ENCODE measurements at regions not wholly inside any gene's neighbourhood (a gene's known extent, or its start where the extent isn't known, plus 50 kb on each side); places are given as distances from the start of the nearest gene placed in this dataset.

DNA sequence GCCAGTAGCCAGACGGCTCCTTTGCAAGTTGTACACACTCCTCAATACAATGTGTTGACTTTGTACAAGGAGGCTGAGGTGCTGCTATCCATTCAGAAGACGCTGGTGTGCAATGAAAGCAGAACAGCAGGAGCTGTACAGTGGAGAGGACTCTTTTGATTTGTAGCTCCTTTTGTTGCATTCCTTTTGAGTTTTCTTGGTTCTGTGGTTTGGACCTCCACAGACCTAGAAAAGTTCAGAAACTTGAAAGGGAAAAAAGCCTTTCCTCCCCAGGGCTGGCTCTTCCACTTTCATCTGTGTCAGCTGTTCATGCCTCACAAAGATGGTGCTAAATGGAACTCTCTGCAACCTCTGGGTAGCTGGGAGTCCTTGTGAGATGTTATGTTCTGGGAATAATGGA, 117.4 kb downstream of the MAT2B start:
- DNase-seq (ENCODE audit: low spot score) = no peak

DNA sequence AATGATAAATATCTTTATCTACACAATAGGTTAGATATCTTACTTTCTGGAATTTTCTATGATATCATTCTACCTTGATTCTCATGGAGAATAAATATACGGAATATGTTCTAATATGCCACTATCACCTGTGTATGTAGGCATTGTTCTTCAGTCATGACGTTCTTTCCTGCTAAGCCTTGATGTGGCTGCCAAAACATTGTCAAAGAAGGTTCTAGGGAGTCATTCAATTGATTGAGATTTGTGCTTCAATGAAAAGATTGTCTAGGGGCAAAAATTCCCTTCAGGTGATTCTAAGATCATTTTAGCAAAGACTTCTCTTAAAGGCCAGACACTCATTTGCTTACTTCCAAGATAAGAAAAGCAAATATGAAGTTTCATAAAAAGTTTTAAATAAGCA, 118.1 kb downstream of the MAT2B start:
- no peak for DNase-seq (ENCODE audit: low spot score)

DNA sequence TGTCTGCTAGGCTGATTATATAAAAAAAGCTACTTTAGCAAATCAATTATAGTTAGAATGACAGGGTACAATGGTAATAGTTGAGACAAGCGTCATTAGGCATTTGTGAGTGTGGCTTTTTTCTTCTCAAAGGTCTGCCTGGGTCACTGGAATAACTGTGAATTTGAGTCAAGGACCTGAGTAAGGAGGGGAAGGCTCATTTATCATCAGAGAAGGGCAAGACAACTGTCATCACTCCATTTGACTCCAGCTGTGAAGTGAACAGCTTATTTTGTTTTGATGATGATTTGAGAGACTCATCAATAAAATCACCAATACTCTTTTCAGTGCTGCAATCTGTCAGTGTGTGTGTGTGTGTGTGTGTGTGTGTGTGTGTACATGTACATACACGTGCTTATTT, 118.6 kb downstream of the MAT2B start:
- DNase-seq (ENCODE audit: low spot score) = no peak

DNA sequence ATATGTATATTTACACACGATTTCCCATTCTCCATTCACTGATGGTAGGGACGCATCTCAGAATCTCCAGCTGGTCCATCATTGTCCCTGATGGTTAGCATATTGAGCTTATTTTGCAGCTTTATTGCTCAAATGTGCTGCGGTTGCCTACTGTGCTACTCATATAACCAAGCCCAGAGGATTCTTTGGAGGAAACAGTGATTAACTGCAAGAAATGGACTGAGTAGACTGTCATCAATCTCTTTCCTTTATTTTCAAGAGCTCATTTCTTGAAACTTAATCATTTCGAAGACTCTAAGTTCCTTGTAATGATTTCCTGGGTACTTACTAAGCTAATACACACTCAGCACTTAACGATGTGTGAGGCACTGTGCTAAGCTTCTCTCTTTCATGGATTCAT, 119.0 kb downstream of the MAT2B start:
- no peak for DNase-seq (ENCODE audit: low spot score)

DNA sequence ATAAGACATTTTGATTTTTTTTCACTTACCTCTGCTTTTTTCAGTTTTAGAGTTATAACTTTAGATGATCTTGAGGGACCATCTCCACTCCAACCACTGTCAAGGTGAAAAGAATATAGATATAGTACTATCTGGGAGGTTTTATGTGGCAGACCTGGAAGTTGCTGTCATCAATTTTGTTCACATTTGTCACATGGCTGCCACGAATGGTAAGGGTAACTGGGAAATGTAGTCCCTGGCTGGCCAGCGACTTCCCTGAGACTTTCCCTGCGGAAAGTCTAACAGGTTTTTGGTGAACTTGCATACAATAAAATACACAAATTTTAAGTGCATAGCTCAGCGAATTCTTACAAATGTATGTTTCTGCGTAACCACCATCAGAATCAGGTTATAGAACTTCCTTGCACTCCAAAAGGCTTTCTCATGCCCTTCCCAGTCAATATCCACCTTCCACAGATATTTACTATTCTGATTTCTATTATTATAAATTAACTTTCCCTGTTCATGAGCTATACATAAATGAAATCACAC, 121.5 kb downstream of the MAT2B start:
- DNase-seq (ENCODE audit: low spot score) = no peak

DNA sequence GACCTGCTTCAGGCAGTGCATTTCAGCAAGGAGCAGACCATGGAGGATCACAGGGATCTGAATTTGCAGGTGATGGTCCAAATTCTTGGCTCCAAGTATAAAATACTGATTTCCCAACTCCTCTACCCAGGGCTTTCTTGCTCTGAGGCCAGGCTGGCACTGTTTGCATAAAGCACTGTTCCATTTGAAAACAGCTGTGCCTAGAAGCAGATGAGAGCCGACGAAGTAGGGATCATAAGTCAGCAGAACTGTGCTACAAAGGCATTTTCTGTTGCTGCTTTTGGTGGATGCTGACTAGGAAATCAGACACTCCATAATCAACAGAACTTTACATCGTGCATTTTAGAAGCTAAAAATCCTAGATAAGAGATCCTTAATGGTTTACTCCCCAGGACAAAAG, 126.4 kb downstream of the MAT2B start:
- DNase-seq (ENCODE audit: low spot score) = no peak

DNA sequence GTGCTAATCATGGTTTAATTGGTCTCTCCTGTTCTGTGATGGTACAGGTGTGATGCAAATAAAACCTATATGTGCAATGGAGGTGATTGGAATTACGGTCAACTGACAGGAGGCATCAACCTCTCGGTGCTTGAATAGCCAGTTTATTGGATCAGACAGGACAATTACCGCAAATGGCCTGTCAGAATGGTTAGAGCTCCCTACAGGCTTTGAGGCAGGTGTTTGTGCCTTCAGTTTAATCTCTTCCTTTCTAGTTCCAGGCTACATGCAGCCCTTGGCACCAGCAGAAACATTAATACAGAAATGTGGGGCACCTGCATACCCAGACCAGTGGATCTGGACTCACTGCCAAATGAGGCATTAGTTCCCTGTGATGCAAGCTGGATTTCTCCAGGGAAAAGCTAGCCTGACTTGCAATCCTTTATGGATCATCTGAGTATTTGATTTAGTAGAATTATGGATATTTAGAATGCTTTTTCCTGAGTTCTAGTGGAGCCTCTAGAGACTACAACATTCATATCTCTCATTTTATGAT, 128.6 kb downstream of the MAT2B start:
- DNase-seq (ENCODE audit: low spot score) = no peak

DNA sequence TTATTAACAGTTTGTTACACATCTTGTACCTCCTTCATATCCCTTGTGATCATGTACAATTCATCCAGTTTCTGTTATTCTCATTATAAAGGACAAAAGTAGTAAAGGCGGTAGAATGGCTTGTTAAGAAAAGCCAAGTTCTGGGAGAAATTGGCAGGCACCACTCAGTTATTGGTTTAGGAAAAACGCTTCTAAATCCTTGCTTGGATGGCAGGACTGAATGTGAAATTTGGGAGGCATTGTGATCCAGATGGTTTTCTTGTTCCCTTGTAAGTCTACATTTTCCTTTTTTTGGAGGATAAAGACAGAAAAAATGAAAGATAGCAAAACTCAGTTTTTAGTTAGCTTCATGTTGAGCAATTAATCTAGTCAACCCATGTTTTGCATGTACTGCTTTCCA, 130.2 kb downstream of the MAT2B start:
- no peak for DNase-seq (ENCODE audit: low spot score)

DNA sequence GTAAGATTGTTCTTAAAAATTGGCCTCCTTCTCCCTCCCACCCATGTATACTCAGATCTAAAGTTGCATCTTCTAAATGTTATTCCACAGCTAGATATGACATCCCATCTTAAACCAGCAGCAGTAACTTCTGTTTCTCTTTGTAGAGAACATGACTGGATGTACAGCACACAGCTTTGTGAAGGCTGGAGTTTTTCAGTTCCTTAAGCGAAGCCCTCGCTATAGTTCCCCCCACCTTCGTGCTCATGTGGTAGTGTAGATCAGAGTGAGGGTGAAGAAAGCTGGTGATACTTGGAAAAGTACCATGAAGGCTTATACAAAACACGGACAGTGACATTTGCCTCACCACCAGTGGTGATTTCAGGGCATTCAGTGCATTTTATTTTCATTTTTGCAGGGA, 137.5 kb downstream of the MAT2B start:
- DNase-seq (ENCODE audit: low spot score) = no peak

DNA sequence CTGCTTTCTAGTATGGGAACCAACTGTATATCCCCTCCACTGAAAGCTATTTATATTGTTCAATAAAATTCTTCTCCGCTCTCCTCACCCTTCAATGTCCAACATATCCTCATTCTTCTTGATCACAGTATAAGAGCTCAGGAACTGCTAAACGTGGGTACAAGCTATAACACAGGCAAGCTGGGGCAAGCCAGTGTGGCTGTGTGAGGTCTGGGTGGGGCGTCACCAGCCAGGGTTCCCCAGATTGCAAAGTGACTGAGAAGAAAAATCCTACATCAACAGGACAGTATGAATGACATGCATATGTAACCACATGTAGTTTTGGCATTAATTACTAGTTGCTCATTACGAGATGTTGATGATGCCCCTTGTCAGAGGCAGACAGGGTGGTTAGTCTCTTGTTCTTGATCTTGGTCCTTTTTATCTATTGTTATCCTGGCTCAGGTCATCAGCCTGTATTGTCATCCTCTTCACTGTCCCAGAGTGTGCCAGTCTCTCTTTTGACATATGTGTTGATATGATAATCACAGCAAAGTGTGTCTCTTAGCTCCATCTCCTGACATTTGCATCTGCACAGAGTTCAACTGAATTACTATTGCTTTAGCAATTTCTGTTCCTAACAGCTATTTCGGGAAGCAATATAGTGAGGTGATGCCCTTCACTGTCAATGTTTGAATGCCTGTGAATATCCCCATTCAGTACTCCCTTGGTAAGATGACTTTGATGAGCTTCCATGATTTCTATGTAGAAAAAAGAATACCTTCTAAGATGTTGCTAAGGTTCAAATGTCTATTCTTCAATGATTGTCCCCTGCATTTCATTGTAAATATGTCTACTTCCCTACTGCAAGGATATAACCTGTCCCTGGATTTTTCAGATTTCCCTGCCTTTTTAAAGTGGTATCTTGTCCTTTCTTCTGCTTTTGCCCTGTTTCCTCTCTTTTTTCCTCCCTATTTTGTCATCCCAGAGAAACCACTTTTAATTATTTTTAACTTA, 140.3 kb downstream of the MAT2B start:
- DNase-seq (ENCODE audit: low spot score) = no peak

DNA sequence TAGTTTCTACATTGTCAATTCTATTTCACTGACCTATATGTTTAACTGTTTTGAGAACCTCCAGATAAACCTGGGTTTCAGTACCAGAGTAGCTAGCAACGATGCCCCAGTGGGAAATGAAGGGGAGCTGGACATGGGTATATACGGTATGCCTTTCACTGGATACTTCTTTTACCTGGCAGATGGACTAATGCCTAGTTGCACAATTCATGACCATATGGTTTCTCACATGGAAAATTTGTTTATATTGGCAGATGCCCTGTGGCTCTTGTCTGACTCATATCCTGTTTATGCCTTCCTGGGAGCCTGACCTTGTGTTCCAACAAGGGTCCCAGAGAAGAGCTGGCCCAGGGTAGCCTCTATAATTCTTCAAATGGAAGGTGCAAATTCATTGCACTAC, 144.1 kb downstream of the MAT2B start:
- DNase-seq (ENCODE audit: low spot score) = peak; percentile 62

DNA sequence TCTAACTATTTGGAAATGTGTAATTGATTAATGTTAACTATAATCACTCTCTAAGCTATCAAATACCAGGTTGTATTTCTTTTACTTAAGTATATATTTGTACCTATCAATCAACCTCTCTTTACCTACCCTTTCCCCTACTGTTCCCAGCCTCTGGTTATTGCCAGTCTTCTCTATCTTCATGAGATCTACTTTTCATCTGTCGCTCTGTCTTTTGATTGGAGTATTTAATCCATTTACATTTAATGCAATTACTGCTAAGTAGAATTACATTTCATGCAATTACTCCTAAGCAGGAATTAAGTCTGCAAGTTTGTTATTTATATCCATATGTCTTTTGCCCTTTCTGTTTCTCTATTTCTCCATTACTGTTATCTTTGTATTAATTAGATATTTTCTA, 148.1 kb downstream of the MAT2B start:
- DNase-seq (ENCODE audit: low spot score) = no peak

DNA sequence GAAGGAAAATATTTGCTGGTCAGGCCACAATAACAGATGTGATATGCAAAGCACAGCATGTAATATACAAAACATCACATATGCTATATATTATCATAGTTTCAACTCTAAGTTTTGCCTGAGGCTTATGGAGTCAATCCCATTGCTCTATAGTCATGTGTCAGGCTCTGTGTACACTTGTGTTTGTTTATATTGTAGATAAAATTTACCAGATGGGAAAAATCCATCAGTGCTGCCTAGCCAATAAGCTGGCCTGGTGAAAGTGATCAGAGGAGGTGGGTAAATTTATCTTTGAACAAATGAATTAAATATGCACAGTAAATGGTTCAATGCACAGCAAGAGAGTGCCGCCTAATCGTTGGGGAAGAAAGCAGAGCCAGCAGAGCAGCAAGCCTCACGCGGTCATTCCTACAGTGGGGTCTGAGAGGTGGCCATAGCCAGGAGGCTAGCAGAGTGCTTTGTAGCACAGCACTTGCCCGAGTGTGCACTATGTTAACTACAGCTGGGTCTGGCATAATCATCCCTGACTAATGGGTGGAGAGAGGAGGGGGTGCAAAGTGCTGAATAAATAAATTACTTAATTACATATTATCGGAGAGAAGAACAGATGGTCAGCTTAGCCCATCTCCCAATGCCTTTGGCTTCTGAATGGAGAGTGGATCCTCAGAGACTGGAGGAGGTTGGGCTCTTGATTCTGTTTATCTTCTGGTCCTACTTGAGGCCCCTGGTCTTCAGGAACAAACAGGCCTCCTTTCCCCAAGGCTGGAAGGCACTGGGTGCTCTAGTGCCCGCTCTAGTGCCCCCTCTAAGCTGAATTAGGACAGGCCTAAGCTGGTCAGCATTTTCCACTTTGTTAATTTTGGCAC, 153.5 kb downstream of the MAT2B start:
- DNase-seq (ENCODE audit: low spot score) = no peak

DNA sequence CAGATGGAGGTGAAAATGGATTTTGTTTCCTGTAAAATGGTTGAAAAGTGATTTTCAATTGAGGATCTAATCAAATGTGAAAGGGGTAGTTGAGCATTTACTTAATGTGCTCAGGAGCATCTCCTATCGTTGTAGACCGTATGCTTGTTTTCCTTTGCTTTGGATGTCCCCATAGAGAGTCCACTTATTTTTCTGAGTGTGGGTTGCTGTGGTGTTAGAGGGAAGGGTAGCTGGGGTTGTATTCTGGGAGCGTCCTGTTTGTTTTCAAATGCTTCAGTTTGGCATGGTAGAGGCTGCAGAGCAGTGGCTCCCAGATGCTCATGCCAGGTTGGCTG, 154.1 kb downstream of the MAT2B start:
- no peak for DNase-seq (ENCODE audit: low spot score)

DNA sequence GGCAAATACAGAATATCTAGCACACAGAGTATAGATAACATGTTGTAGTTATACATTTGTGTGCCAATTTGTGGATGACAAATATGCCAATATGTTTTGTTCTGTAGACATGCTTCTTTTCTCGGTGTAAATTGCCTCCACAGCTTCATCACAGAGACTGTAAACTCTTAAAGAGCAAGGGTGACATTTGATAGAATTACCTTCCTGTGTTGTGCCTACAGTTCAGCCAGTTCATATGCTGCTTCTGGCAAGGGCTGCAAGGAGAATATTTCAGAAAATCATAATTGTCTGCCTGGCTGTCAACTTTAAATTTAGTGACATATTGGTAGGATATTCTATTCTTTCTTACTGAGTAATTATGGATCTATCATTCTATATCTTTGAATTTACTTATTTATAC, 155.1 kb downstream of the MAT2B start:
- no peak for DNase-seq (ENCODE audit: low spot score)

DNA sequence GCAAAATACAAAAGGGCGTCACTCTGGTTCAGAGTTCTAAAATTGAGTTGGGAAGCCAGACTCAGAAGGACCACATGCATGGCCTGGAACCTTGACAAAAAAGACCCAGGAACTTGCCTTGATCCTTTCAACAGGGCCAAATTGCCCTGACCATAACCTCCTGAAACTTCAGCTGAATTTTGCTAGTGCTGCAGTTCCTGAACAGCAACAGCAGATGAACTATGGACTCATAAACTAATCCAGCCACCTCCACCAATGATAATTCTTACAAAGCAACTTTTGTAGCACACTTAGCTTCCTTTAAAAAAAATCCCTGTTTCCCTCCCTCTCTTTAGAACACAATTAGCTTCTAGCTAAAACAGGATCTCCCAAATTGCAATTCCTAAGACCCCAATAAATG, 155.9 kb downstream of the MAT2B start:
- DNase-seq (ENCODE audit: low spot score) = no peak

DNA sequence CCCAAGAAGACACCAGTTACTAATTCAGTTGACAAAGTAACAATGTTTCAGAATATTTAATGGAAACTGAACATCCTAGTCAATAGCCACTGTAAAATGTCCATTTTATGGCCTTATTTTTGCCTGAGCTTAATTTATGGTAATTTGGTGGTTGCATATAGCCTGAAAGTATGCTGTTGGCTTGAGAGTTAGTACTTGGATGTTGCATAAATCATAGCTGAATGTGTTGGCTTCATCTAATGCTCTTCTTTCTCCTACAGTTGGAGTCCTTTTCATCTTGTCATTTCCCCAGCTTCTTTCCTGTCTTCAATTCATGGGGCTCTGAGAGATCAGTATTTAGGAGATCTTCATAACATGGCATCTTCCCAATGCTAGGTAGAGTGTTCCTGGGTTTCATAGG, 164.6 kb downstream of the MAT2B start:
- DNase-seq (ENCODE audit: low spot score) = no peak

DNA sequence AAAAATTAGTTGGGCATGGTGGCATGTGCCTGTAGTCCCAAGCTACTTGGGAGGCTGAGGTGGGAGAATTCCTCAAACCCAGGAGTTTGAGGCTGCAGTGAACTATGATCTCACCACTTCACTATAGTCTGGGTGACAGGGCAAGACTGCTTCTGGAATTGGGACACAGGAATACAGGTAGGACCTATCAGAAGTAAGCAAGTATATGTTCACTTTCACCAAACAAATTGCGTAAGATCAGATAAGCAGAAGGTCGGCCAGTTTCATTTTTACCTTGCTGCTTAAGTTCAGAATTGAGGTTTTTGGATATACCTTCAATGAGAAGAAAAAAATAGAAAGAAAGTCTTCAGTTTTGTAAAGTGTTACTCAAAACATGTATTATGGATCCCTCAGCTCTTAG, 171.7 kb downstream of the MAT2B start:
- no peak for DNase-seq (ENCODE audit: low spot score)

DNA sequence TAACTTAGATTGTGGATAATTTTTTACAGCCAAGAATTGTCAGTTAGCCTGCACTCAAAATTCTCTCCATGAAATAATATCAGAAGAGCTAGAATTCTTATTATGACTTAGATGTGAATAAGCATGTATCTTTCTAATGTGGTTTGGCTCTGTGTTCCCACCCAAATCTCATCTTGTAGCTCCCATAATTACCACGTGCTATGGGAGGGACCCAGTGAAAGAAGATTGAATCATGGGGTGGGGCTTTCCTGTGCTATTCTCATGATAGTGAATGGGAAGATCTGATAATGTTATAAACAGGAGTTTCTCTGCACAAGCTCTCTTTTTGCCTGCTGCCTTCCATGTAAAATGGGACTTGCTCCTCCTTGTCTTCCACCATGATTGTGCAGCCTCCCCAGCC, 176.8 kb downstream of the MAT2B start:
- no peak for DNase-seq (ENCODE audit: low spot score)

DNA sequence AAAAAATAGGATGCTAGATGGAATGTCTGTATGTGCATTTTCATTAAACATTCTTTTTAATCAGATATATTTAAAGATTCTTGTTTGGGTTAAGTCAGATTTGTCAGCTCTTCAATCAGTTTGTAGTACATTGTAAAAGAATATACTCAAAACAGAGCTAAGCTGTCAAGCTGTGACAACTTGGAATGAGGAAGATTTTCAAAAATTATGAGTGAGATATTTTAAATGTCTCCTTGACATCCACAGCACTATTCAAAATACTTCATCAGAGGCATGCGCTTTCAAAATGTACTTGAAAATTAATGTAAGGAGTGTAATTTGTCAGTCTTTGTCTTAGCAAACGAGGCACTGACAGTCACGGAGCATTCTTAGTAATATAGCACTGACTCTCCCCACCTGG, 182.0 kb downstream of the MAT2B start:
- no peak for DNase-seq (ENCODE audit: low spot score)

DNA sequence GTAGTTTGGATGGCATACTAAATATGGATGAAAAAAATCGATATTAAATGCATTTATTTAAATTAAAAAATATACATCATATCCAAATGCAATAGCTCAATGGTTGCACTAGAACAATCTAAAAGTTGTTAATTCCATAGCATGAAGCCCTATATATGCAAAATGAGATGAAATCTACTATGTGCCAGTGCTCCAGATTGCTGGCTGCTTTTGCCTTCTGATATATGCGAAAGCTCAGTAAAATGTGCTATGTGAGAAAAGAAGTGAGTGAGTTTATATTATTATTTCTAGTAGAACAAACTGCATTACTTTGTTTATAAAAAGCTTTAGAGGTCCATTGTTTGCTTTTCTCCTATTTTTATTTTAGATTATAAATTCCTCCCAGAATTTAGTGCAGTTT, 186.7 kb downstream of the MAT2B start:
- no peak for DNase-seq (ENCODE audit: low spot score)

DNA sequence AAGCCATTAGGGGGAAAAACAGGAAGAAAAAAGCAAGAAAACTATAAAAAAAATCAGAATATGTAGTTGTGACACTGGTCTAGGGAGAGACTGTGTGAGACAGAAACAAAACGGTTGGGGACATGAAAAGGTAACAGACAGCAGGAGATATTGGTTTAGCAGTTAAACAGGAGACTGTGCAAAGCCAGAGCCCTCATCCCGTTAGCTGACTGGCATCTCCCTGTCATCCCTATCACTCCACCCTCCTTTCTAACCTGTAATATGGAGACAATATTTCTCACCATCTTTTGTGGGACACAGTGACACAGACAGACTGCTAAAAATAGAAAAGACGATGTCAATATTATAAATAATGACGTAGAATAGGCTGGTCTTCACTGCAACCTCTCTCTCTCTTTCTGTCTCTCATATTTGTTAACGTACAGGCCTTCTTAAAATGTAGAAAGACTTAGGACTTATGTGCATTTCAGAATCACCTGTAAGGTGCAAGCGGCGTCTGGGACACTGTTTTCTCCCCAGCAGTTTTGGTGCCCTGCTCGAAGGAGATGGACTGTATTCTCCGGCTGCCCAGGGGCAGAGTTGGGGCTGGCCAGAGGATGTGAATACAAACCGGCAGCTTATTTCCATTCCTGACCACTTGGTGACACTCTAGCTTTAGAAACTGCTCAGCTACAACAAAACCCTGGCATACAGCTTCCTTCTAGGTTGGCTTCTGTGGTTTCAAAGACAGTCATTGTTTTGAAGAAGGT, 190.6 kb downstream of the MAT2B start:
- DNase-seq (ENCODE audit: low spot score) = peak; percentile 47
